Kidney (tissue), 10 donors: ENCODE measurements at regions not wholly inside any gene's neighbourhood (a gene's known extent, or its start where the extent isn't known, plus 50 kb on each side); places are given as distances from the start of the nearest gene placed in this dataset.
"Not testable (repeated sequence)": the region's sequence is repeated elsewhere in the genome, so short reads cannot be mapped to it uniquely, and the experiment has no call there.

Source experiments
- DNase-seq, 5 donors: peaks; one replicate each; pipeline ENCODE4 v3.0.0-alpha.2; 2013 to 2020
- FAIRE-seq: peaks from 2 replicates; lab custom pipeline; 2012; peaks lifted over from hg19 to GRCh38; lab: Jason Lieb, UNC
- H3K27ac ChIP-seq, 2 donors: one replicate each; pipeline ENCODE4 v1.7.0; 2013; ENCODE audit warnings: low read depth in 2 of 2, low read length in 2 of 2, inconsistent platforms in 1 of 2
- H3K27me3 ChIP-seq: one replicate; pipeline ENCODE4 v1.7.1; 2013; ENCODE audit warnings: low read length, inconsistent platforms; ENCODE audit not compliant: control insufficient read depth, insufficient read depth
- H3K36me3 ChIP-seq, 3 donors: one replicate each; pipeline versions ENCODE4 v1.7.0 to v1.7.1; 2013; ENCODE audit warnings: low read length in 3 of 3, control low read depth in 1 of 3, inconsistent platforms in 1 of 3; ENCODE audit not compliant: insufficient read depth in 3 of 3, control insufficient read depth in 2 of 3
- H3K4me1 ChIP-seq, 3 donors: one replicate each; pipeline versions ENCODE4 v1.7.0 to v1.7.1; 2013; ENCODE audit warnings: low read length in 3 of 3, inconsistent platforms in 1 of 3, low read depth in 1 of 3; ENCODE audit not compliant: control insufficient read depth in 2 of 3, insufficient read depth in 2 of 3
- H3K4me3 ChIP-seq, 3 donors: one replicate each; pipeline versions ENCODE4 v1.7.0 to v1.8.1; 2013; ENCODE audit warnings: low read length in 3 of 3, control low read depth in 1 of 3, inconsistent platforms in 1 of 3
- H3K9ac ChIP-seq, 3 donors: one replicate each; pipeline versions ENCODE4 v1.7.0 to v1.7.1; 2013; ENCODE audit warnings: low read length in 3 of 3, control low read depth in 1 of 3, inconsistent platforms in 1 of 3
- H3K9me3 ChIP-seq, 3 donors: one replicate each; pipeline versions ENCODE4 v1.7.0 to v1.7.1; 2013; ENCODE audit warnings: low read length in 3 of 3, control low read depth in 1 of 3, inconsistent platforms in 1 of 3; ENCODE audit not compliant: control insufficient read depth in 2 of 3, insufficient read depth in 1 of 3
- intact Hi-C: fragments of 100-400 bp; cut with DNase I; formaldehyde crosslinking; loops from one replicate; pipeline ENCODE4 v1.11.1; 2022
- donor health status: control.
- donor health status: control.
- donor health status: DM: yes; HTN: yes; CAD: no.
- donor health status: Normal renal cell carcinoma (clear cell type).

GRCh38 chr7:150169515-150169914 lies 153.6 kb upstream of the LRRC61 start:
- H3K36me3 ChIP-seq, H3K4me3 ChIP-seq, H3K27me3 ChIP-seq, FAIRE-seq, H3K4me1 ChIP-seq, DNase-seq, intact Hi-C loops, H3K9ac ChIP-seq, H3K27ac ChIP-seq, H3K9me3 ChIP-seq: not testable (repeated sequence)

GRCh38 chr7:150169943-150170490 lies 153.1 kb upstream of the LRRC61 start:
- H3K9me3 ChIP-seq, H3K27ac ChIP-seq, H3K9ac ChIP-seq, DNase-seq, H3K36me3 ChIP-seq, H3K4me1 ChIP-seq, H3K27me3 ChIP-seq, intact Hi-C loops, H3K4me3 ChIP-seq, FAIRE-seq: not testable (repeated sequence)

GRCh38 chr7:150183602-150184001 lies 139.6 kb upstream of the LRRC61 start:
- H3K27me3 ChIP-seq, DNase-seq, H3K4me1 ChIP-seq, intact Hi-C loops, H3K4me3 ChIP-seq, H3K27ac ChIP-seq, FAIRE-seq, H3K36me3 ChIP-seq, H3K9me3 ChIP-seq, H3K9ac ChIP-seq: not testable (repeated sequence)

- H3K9ac ChIP-seq, H3K4me1 ChIP-seq, H3K27me3 ChIP-seq, H3K9me3 ChIP-seq, H3K36me3 ChIP-seq, DNase-seq, H3K27ac ChIP-seq, H3K4me3 ChIP-seq, intact Hi-C loops, FAIRE-seq: not testable (repeated sequence)
These were observed 133.2 kb upstream of the LRRC61 start for GRCh38 chr7:150189963-150190362.

GRCh38 chr7:150192541-150192940 lies 130.6 kb upstream of the LRRC61 start:
- DNase-seq, H3K4me1 ChIP-seq, H3K27me3 ChIP-seq, H3K9me3 ChIP-seq, H3K4me3 ChIP-seq, H3K36me3 ChIP-seq, intact Hi-C loops, H3K9ac ChIP-seq, FAIRE-seq, H3K27ac ChIP-seq: not testable (repeated sequence)

GRCh38 chr7:150193866-150194265 lies 129.3 kb upstream of the LRRC61 start:
- FAIRE-seq, DNase-seq, H3K9me3 ChIP-seq, intact Hi-C loops, H3K9ac ChIP-seq, H3K27me3 ChIP-seq, H3K4me3 ChIP-seq, H3K36me3 ChIP-seq, H3K4me1 ChIP-seq, H3K27ac ChIP-seq: not testable (repeated sequence)
